Mesendoderm (in vitro differentiated cells): ENCODE measurements at regions not wholly inside any gene's neighbourhood (a gene's known extent, or its start where the extent isn't known, plus 50 kb on each side); places are given as distances from the start of the nearest gene placed in this dataset.

Experiments used
- DNase-seq: peaks from one replicate; pipeline ENCODE4 v3.0.0; 2013
- H2AK5ac ChIP-seq: 2 replicates; pipeline ENCODE4 v1.6.1; 2013; ENCODE audit warnings: low read length, inconsistent platforms
- H2BK120ac ChIP-seq: 2 replicates; pipeline ENCODE4 v1.6.1; 2013; ENCODE audit warnings: low read depth, mild to moderate bottlenecking, low read length, moderate library complexity, mixed read lengths
- H2BK15ac ChIP-seq: replicated peaks from 2 replicates; pipeline ENCODE4 v1.6.1; 2013; ENCODE audit warnings: low read depth, mild to moderate bottlenecking, moderate library complexity
- H2BK5ac ChIP-seq: 2 replicates; pipeline ENCODE4 v1.6.1; 2013; ENCODE audit warnings: low read length, inconsistent platforms
- H3K18ac ChIP-seq: 2 replicates; pipeline ENCODE4 v1.6.1; 2013; ENCODE audit warnings: mild to moderate bottlenecking, low read length, mixed read lengths
- H3K23ac ChIP-seq: one replicate; pipeline ENCODE4 v1.6.1; 2013; ENCODE audit warnings: low read length
- H3K27ac ChIP-seq: 2 replicates; pipeline ENCODE4 v1.5.1; 2013; ENCODE audit warnings: low read depth, mild to moderate bottlenecking, inconsistent platforms, low read length, moderate library complexity
- H3K27me3 ChIP-seq: 2 replicates; pipeline ENCODE4 v1.6.1; 2013; ENCODE audit warnings: low read length, control low read depth, mild to moderate bottlenecking, inconsistent platforms; ENCODE audit not compliant: insufficient read depth, poor library complexity
- H3K36me3 ChIP-seq: 2 replicates; pipeline ENCODE4 v1.6.1; 2013; ENCODE audit warnings: low read length, inconsistent platforms; ENCODE audit not compliant: control insufficient read depth, insufficient read depth
- H3K4ac ChIP-seq: one replicate; pipeline ENCODE4 v1.6.1; 2013; ENCODE audit warnings: low read depth, mild to moderate bottlenecking, low read length, moderate library complexity
- H3K4me1 ChIP-seq: 2 replicates; pipeline ENCODE4 v1.6.1; 2013; ENCODE audit warnings: low read depth, low read length, inconsistent platforms; ENCODE audit not compliant: control insufficient read depth
- H3K4me2 ChIP-seq: 2 replicates; pipeline ENCODE4 v1.6.1; 2013; ENCODE audit warnings: low read length
- H3K4me3 ChIP-seq: 2 replicates; pipeline ENCODE4 v1.5.1; 2013; ENCODE audit warnings: mild to moderate bottlenecking, low read length
- H3K56ac ChIP-seq: one replicate; pipeline ENCODE4 v1.6.1; 2013; ENCODE audit warnings: low read length
- H3K79me1 ChIP-seq: 2 replicates; pipeline ENCODE4 v1.6.1; 2013; ENCODE audit warnings: low read length, inconsistent platforms
- H3K79me2 ChIP-seq: 2 replicates; pipeline ENCODE4 v1.6.1; 2013; ENCODE audit warnings: mild to moderate bottlenecking, low read length; ENCODE audit not compliant: control insufficient read depth, insufficient read depth
- H3K9ac ChIP-seq: 2 replicates; pipeline ENCODE4 v1.6.1; 2013; ENCODE audit warnings: low read length, inconsistent platforms
- H4K5ac ChIP-seq: one replicate; pipeline ENCODE4 v1.6.1; 2013; ENCODE audit warnings: low read length
- H4K8ac ChIP-seq: one replicate; pipeline ENCODE4 v1.6.1; 2013; ENCODE audit warnings: low read depth, mild to moderate bottlenecking, control low read depth, low read length, moderate library complexity
- WGBS: extraction: QIAGEN DNeasy Blood & Tissue Kit; methylation state at CpG from one replicate; pipeline ENCODE4 v1.1.7; 2013; ENCODE audit warnings: low lambda C conversion rate, missing lambda C conversion rate; ENCODE audit not compliant: insufficient coverage; ENCODE audit errors: extremely low coverage; 5-methylcytosine and 5-hydroxymethylcytosine counted together

DNA sequence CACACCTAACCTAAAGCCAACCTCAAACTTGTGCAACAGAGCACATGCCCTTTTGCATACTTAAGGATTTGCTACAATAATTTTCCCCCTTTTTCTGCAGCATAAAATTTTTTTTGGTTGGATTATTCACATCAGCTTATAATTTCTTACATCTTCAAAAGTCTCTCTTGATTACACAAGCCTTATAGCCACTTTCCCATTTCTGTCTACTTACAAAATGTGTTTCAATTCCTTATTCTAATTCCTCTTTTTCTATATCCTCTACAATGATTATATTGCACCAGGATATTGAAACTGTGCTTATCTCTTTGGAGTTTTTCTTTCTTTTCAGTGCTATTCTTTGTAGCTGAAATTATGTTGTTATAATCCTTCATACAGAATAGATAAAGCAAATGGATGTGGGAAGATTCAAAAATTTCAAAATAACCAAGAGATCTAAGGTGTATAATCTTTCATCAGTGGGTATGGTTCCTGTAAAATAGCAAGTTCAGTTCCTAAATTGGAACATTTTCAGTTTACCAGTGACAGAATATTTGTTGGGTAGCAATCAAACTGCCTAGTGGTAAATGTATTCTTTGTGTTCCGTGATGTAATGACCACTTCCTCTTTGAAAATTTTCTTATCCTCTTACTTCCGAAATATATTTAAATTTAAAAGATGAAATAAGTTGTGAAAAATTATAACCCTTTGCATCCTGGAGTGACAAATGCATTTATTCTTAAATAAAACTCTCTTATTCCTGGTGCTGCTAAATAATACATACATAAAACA lies 386.8 kb upstream of the CHD1 start:
- Histone ChIP-seq H3K27me3 (no peaks in the 10 kb centered on the region), H3K23ac (no peak overlapping the region), H2BK5ac (no peak overlapping the region), H3K18ac (no peak overlapping the region), H3K79me2 (no peaks in the 10 kb centered on the region), H4K8ac (no peak overlapping the region), H3K27ac (no peak overlapping the region), H3K9ac (no peak overlapping the region), H3K56ac (no peak overlapping the region), H3K4ac (no peak overlapping the region), H2BK15ac (no peak overlapping the region), H3K4me2 (no peak overlapping the region), H2AK5ac (no peak overlapping the region), H3K4me1 (no peaks in the 10 kb centered on the region), H2BK120ac (no peak overlapping the region), H4K5ac (no peak overlapping the region), H3K79me1 (no peaks in the 10 kb centered on the region), H3K4me3 (no peak overlapping the region), H3K36me3 (no peaks in the 10 kb centered on the region)
- no peak for DNase-seq
- WGBS, result no CpG with 5 or more reads among the region's 2 CpGs

GRCh38 chr5:99314721-99315120 lies 385.9 kb upstream of the CHD1 start:
- WGBS, result no CpG with 5 or more reads among the region's 2 CpGs
- H3K4me2 ChIP-seq, result no peak overlapping the region
- no peaks in the 10 kb centered on the region for H3K36me3 ChIP-seq
- H2BK15ac ChIP-seq, result no peak overlapping the region
- no peak overlapping the region for H2BK120ac ChIP-seq
- H3K4ac ChIP-seq, result no peak overlapping the region
- H4K8ac ChIP-seq, result no peak overlapping the region
- DNase-seq, result no peak
- H3K18ac ChIP-seq, result no peak overlapping the region
- H3K27ac ChIP-seq, result no peak overlapping the region
- H3K9ac ChIP-seq, result no peak overlapping the region
- H3K27me3 ChIP-seq, result no peaks in the 10 kb centered on the region
- H2AK5ac ChIP-seq, result no peak overlapping the region
- no peak overlapping the region for H3K56ac ChIP-seq
- no peak overlapping the region for H4K5ac ChIP-seq
- no peak overlapping the region for H3K23ac ChIP-seq
- H3K4me3 ChIP-seq, result no peak overlapping the region
- H3K79me1 ChIP-seq, result no peaks in the 10 kb centered on the region
- H3K79me2 ChIP-seq, result no peaks in the 10 kb centered on the region
- H2BK5ac ChIP-seq, result no peak overlapping the region
- no peaks in the 10 kb centered on the region for H3K4me1 ChIP-seq

DNA sequence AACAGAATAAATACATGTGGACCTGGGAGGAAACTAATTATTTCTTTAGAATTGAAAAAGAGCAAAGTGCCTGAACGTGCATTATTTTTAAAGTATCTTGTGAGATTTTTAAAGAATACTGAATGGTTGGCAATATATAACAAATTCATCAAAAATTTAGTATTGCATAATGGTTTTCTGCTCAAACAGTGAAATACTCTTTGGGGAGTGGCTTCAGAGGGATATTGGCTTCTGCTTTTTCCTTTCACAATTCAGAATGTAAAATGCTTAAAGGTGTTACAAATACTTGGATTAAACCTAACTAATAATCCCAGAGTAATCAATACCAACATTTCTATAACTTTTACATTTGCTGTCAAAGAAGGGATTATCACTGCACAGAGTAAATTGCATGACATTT lies 379.3 kb upstream of the CHD1 start:
- Histone ChIP-seq H3K4me2 (no peak overlapping the region), H3K27me3 (no peaks in the 10 kb centered on the region), H3K79me2 (no peaks in the 10 kb centered on the region), H3K4ac (no peak overlapping the region), H3K4me1 (no peaks in the 10 kb centered on the region), H2BK15ac (no peak overlapping the region), H4K5ac (no peak overlapping the region), H2BK5ac (no peak overlapping the region), H2BK120ac (no peak overlapping the region), H3K23ac (no peak overlapping the region), H3K79me1 (no peaks in the 10 kb centered on the region), H2AK5ac (no peak overlapping the region), H3K9ac (no peak overlapping the region), H3K4me3 (no peak overlapping the region), H3K27ac (no peak overlapping the region), H3K56ac (no peak overlapping the region), H4K8ac (no peak overlapping the region), H3K36me3 (no peaks in the 10 kb centered on the region), H3K18ac (no peak overlapping the region)
- DNase-seq, result no peak
- no CpG with 5 or more reads among the region's 1 CpG for WGBS

DNA sequence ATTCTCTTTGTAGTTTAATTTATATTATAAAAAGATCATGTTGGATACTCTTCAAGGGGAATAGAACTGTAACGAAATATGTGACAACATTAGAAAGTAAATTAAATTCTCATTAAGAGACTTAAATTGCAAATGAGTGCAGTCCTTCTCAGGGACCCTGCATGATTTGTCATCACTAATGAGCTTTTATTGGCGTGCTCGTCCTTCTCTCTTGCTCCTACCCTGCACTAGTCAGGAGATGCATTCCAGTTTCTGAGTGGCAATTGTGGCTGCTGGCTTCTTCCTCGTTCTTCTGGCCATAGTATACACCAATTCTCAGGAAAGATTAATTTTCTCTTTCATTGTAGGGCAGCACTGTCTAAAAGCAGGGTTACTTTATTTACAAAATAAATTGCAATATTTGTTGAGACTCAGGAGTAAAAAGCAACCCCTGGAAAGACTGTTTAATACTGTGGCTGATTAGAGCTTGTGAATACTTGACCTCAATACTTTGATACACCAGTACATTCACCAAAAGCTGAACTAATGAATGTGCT lies 376.3 kb upstream of the CHD1 start:
- Histone ChIP-seq H2BK5ac (no peak overlapping the region), H3K4me2 (no peak overlapping the region), H4K8ac (no peak overlapping the region), H3K56ac (no peak overlapping the region), H3K18ac (no peak overlapping the region), H4K5ac (no peak overlapping the region), H3K4me1 (no peaks in the 10 kb centered on the region), H3K27ac (no peak overlapping the region), H3K27me3 (no peaks in the 10 kb centered on the region), H3K9ac (no peak overlapping the region), H3K4me3 (no peak overlapping the region), H3K23ac (no peak overlapping the region), H3K36me3 (no peaks in the 10 kb centered on the region), H3K79me1 (no peaks in the 10 kb centered on the region), H2BK15ac (no peak overlapping the region), H3K79me2 (no peaks in the 10 kb centered on the region), H2AK5ac (no peak overlapping the region), H2BK120ac (no peak overlapping the region), H3K4ac (no peak overlapping the region)
- WGBS, result no CpG with 5 or more reads among the region's 4 CpGs
- DNase-seq, result no peak

GRCh38 chr5:99285606-99286005 lies 356.8 kb upstream of the CHD1 start:
- no CpG with 5 or more reads among the region's 1 CpG for WGBS

GRCh38 chr5:99275128-99275527 lies 346.3 kb upstream of the CHD1 start:
- Histone ChIP-seq H3K18ac (no peak overlapping the region), H3K56ac (no peak overlapping the region), H3K23ac (no peak overlapping the region), H2BK5ac (no peak overlapping the region), H4K8ac (no peak overlapping the region), H3K4ac (no peak overlapping the region), H3K79me1 (no peaks in the 10 kb centered on the region), H3K79me2 (no peaks in the 10 kb centered on the region), H3K4me1 (no peaks in the 10 kb centered on the region), H4K5ac (no peak overlapping the region), H3K4me2 (no peak overlapping the region), H2BK15ac (no peak overlapping the region), H2AK5ac (no peak overlapping the region), H3K36me3 (no peaks in the 10 kb centered on the region), H3K4me3 (no peak overlapping the region), H3K9ac (no peak overlapping the region), H3K27ac (no peak overlapping the region), H2BK120ac (no peak overlapping the region), H3K27me3 (no peaks in the 10 kb centered on the region)
- WGBS, result no CpG with 5 or more reads among the region's 1 CpG
- no peak for DNase-seq

More at GRCh38 chr5:99285606-99286005, 356.8 kb upstream of the CHD1 start:
- H3K56ac ChIP-seq, result no peak overlapping the region
- H2AK5ac ChIP-seq, result no peak overlapping the region
- no peaks in the 10 kb centered on the region for H3K79me2 ChIP-seq
- H3K4ac ChIP-seq, result no peak overlapping the region
- H3K23ac ChIP-seq, result no peak overlapping the region
- no peak overlapping the region for H3K9ac ChIP-seq
- H3K27ac ChIP-seq, result no peak overlapping the region
- no peak overlapping the region for H2BK5ac ChIP-seq
- H3K4me2 ChIP-seq, result no peak overlapping the region
- no peak overlapping the region for H4K5ac ChIP-seq
- no peak overlapping the region for H3K4me3 ChIP-seq
- H3K36me3 ChIP-seq, result no peaks in the 10 kb centered on the region
- no peak overlapping the region for H2BK120ac ChIP-seq
- H3K4me1 ChIP-seq, result no peaks in the 10 kb centered on the region
- H3K18ac ChIP-seq, result no peak overlapping the region
- H2BK15ac ChIP-seq, result no peak overlapping the region
- H3K27me3 ChIP-seq, result no peaks in the 10 kb centered on the region
- H3K79me1 ChIP-seq, result no peaks in the 10 kb centered on the region
- no peak overlapping the region for H4K8ac ChIP-seq
- peak; percentile 2 for DNase-seq
